H9 (cell line): ENCODE measurements at regions not wholly inside any gene's neighbourhood (a gene's known extent, or its start where the extent isn't known, plus 50 kb on each side); places are given as distances from the start of the nearest gene placed in this dataset.

ENCODE experiments used
- DNase-seq: peaks from one replicate; pipeline ENCODE4 v3.0.0-alpha.2; 2017
- H2AFZ ChIP-seq: one replicate; pipeline ENCODE4 v1.6.1; 2013; ENCODE audit warnings: mild to moderate bottlenecking, low read length, control low read depth, moderate library complexity
- H2AK5ac ChIP-seq: 2 replicates; pipeline ENCODE4 v1.6.1; 2013; ENCODE audit warnings: low read length, control low read depth, mixed read lengths; ENCODE audit not compliant: insufficient read length
- H2BK120ac ChIP-seq: one replicate; pipeline ENCODE4 v1.6.1; 2013; ENCODE audit warnings: low read depth, mild to moderate bottlenecking, low read length, control low read depth, inconsistent platforms; ENCODE audit not compliant: poor library complexity, severe bottlenecking
- H2BK12ac ChIP-seq: 2 replicates; pipeline ENCODE4 v1.6.1; 2013; ENCODE audit warnings: low read length, control low read depth, mixed read lengths, low read depth; ENCODE audit not compliant: insufficient read length
- H2BK15ac ChIP-seq: 2 replicates; pipeline ENCODE4 v1.6.1; 2013; ENCODE audit warnings: low read depth, low read length, control low read depth
- H2BK20ac ChIP-seq: one replicate; pipeline ENCODE4 v1.6.1; 2013; ENCODE audit warnings: low read depth, mild to moderate bottlenecking, low read length, control low read depth, inconsistent platforms; ENCODE audit not compliant: poor library complexity, severe bottlenecking
- H2BK5ac ChIP-seq: 2 replicates; pipeline ENCODE4 v1.6.1; 2013; ENCODE audit warnings: low read length, control low read depth, mixed read lengths; ENCODE audit not compliant: insufficient read length
- H3K14ac ChIP-seq: 2 replicates; pipeline ENCODE4 v1.6.1; 2013; ENCODE audit warnings: low read length, control low read depth; ENCODE audit not compliant: insufficient read depth
- H3K18ac ChIP-seq: 2 replicates; pipeline ENCODE4 v1.6.1; 2013; ENCODE audit warnings: low read depth, mild to moderate bottlenecking, mixed read lengths, low read length, control low read depth; ENCODE audit not compliant: insufficient read length
- H3K23ac ChIP-seq: 2 replicates; pipeline ENCODE4 v1.6.1; 2013; ENCODE audit warnings: low read length, control low read depth, mixed read lengths, low read depth; ENCODE audit not compliant: insufficient read length
- H3K23me2 ChIP-seq: 2 replicates; pipeline ENCODE4 v1.6.1; 2013; ENCODE audit warnings: low read depth, mild to moderate bottlenecking, mixed read lengths, low read length, control low read depth; ENCODE audit not compliant: insufficient read length, poor library complexity, severe bottlenecking
- H3K27ac ChIP-seq: 2 replicates; pipeline ENCODE4 v1.5.1; 2013; ENCODE audit warnings: low read length, control low read depth, mixed read lengths, low read depth; ENCODE audit not compliant: insufficient read length
- H3K27me3 ChIP-seq: 2 replicates; pipeline ENCODE4 v1.6.1; 2013; ENCODE audit warnings: low read length, control low read depth, inconsistent platforms; ENCODE audit not compliant: insufficient read depth
- H3K4ac ChIP-seq: 2 replicates; pipeline ENCODE4 v1.6.1; 2013; ENCODE audit warnings: low read depth, mild to moderate bottlenecking, control low read depth, inconsistent platforms, low read length, moderate library complexity
- H3K4me1 ChIP-seq: 2 replicates; pipeline ENCODE4 v1.6.1; 2013; ENCODE audit warnings: low read length, control low read depth, inconsistent platforms; ENCODE audit not compliant: insufficient read depth
- H3K4me2 ChIP-seq: 2 replicates; pipeline ENCODE4 v1.6.1; 2013; ENCODE audit warnings: low read length, control low read depth, mixed read lengths; ENCODE audit not compliant: insufficient read length, insufficient read depth
- H3K56ac ChIP-seq: 2 replicates; pipeline ENCODE4 v1.6.1; 2013; ENCODE audit warnings: low read depth, mild to moderate bottlenecking, mixed read lengths, low read length, control low read depth; ENCODE audit not compliant: insufficient read length
- H3K79me1 ChIP-seq: 2 replicates; pipeline ENCODE4 v1.6.1; 2013; ENCODE audit warnings: low read depth, mild to moderate bottlenecking, moderate library complexity, low read length, control low read depth, inconsistent platforms; ENCODE audit not compliant: insufficient read depth, poor library complexity, severe bottlenecking
- H3K79me2 ChIP-seq: 2 replicates; pipeline ENCODE4 v1.6.1; 2013; ENCODE audit warnings: low read length, control low read depth, inconsistent platforms; ENCODE audit not compliant: insufficient read depth
- H3K9ac ChIP-seq: 2 replicates; pipeline ENCODE4 v1.6.1; 2013; ENCODE audit warnings: low read length, control low read depth, mixed read lengths; ENCODE audit not compliant: insufficient read length; ENCODE audit errors: extremely low read depth
- H3K9me3 ChIP-seq: one replicate; pipeline ENCODE4 v1.6.1; 2013; ENCODE audit warnings: low read depth, low read length, inconsistent platforms; ENCODE audit not compliant: control insufficient read depth
- H3T11ph ChIP-seq: one replicate; pipeline ENCODE4 v1.6.1; 2013; ENCODE audit warnings: mild to moderate bottlenecking, low read length, control low read depth, inconsistent platforms
- H4K20me1 ChIP-seq: one replicate; pipeline ENCODE4 v1.6.1; 2013; ENCODE audit not compliant: control insufficient read depth, insufficient read length, insufficient read depth
- H4K5ac ChIP-seq: 2 replicates; pipeline ENCODE4 v1.6.1; 2013; ENCODE audit warnings: low read depth, mild to moderate bottlenecking, mixed read lengths, low read length, control low read depth; ENCODE audit not compliant: insufficient read length
- H4K8ac ChIP-seq: replicated peaks from 2 replicates; pipeline ENCODE4 v1.6.1; 2013; ENCODE audit warnings: low read length, control low read depth, mixed read lengths, low read depth; ENCODE audit not compliant: insufficient read length
- H4K91ac ChIP-seq: 2 replicates; pipeline ENCODE4 v1.6.1; 2013; ENCODE audit warnings: low read depth, mild to moderate bottlenecking, moderate library complexity, mixed read lengths, low read length, control low read depth; ENCODE audit not compliant: insufficient read length
- H3K27ac Mint-ChIP-seq, 3 experiments: 2 replicates in 2 of 3; 3 replicates in 1 of 3; pipeline ENCODE4 v1.8.0; 2020 to 2021; ENCODE audit warnings: mixed read lengths in 3 of 3, mild to moderate bottlenecking in 1 of 3, moderate library complexity in 1 of 3
- H3K27me3 Mint-ChIP-seq: 2 replicates; pipeline ENCODE4 v1.8.0; 2021; ENCODE audit warnings: low read depth, mild to moderate bottlenecking, moderate library complexity, mixed read lengths
- H3K36me3 Mint-ChIP-seq, 3 experiments: 2 replicates in 2 of 3; 3 replicates in 1 of 3; pipeline ENCODE4 v1.8.0; 2020 to 2021; ENCODE audit warnings: low read depth in 3 of 3, mixed read lengths in 3 of 3; ENCODE audit not compliant: insufficient read depth in 1 of 3
- H3K4me1 Mint-ChIP-seq, 2 experiments: 2 replicates each; pipeline ENCODE4 v1.8.0; 2020; ENCODE audit warnings: mixed read lengths in 2 of 2
- H3K4me3 Mint-ChIP-seq, 2 experiments: 2 replicates in 1 of 2; 3 replicates in 1 of 2; pipeline ENCODE4 v1.8.0; 2020 to 2021; ENCODE audit warnings: mild to moderate bottlenecking in 2 of 2, mixed read lengths in 2 of 2, moderate library complexity in 1 of 2
- H3K9me3 Mint-ChIP-seq, 2 experiments: 2 replicates in 1 of 2; 3 replicates in 1 of 2; pipeline ENCODE4 v1.8.0; 2020; ENCODE audit warnings: mild to moderate bottlenecking in 2 of 2, mixed read lengths in 2 of 2, moderate library complexity in 1 of 2
- CTCF ChIP-seq: fragments of 200-600 bp; sonication (generic); conservative IDR thresholded peaks from 3 replicates; pipeline ENCODE4 v1.8.0; 2021; ENCODE audit warnings: antibody characterized with exemption, mild to moderate bottlenecking
- WGBS: extraction: QIAGEN DNeasy Blood & Tissue Kit; methylation state at CpG from one replicate; pipeline ENCODE4 v1.1.7; 2013; ENCODE audit warnings: missing lambda C conversion rate, low lambda C conversion rate, mixed read lengths; ENCODE audit not compliant: insufficient read length; ENCODE audit errors: extremely low coverage; 5-methylcytosine and 5-hydroxymethylcytosine counted together

GRCh38 chr16:65515193-65515592 is 393.3 kb upstream of the CDH11 start:
- Mint-ChIP-seq H3K27me3 (peaks cover 6% of the 10 kb centered on the region), H3K27ac (no peak overlapping the region), H3K4me1 (peaks cover 12 to 14% of the 10 kb centered on the region in 2 experiments), H3K9me3 (no peaks in the 10 kb centered on the region), H3K36me3 (no peaks in the 10 kb centered on the region), H3K4me3 (no peak overlapping the region)
- no peak overlapping the region for H3T11ph ChIP-seq
- no peaks in the 10 kb centered on the region for H3K4me1 ChIP-seq
- no peaks in the 10 kb centered on the region for H3K23me2 ChIP-seq
- no peak overlapping the region for H3K18ac ChIP-seq
- no peak for DNase-seq
- no peaks in the 10 kb centered on the region for H4K20me1 ChIP-seq
- H4K8ac ChIP-seq, result no peak overlapping the region
- H3K79me1 ChIP-seq, result no peaks in the 10 kb centered on the region
- no peak overlapping the region for H3K23ac ChIP-seq
- no peak overlapping the region for H3K4me2 ChIP-seq
- no peak overlapping the region for H3K9ac ChIP-seq
- no peak overlapping the region for H2AFZ ChIP-seq
- H2BK20ac ChIP-seq, result no peak overlapping the region
- no peak for TF ChIP-seq CTCF
- H3K79me2 ChIP-seq, result no peaks in the 10 kb centered on the region
- no peak overlapping the region for H3K14ac ChIP-seq
- no peak overlapping the region for H4K5ac ChIP-seq
- H2BK5ac ChIP-seq, result no peak overlapping the region
- H2BK120ac ChIP-seq, result no peak overlapping the region
- WGBS, result no CpG with 5 or more reads among the region's 4 CpGs
- H2BK12ac ChIP-seq, result no peak overlapping the region
- no peak overlapping the region for H3K4ac ChIP-seq
- H2AK5ac ChIP-seq, result no peak overlapping the region
- H4K91ac ChIP-seq, result no peak overlapping the region
- no peak overlapping the region for H3K56ac ChIP-seq
- H2BK15ac ChIP-seq, result no peak overlapping the region
- H3K9me3 ChIP-seq, result no peaks in the 10 kb centered on the region
- H3K27ac ChIP-seq, result no peak overlapping the region
- no peaks in the 10 kb centered on the region for H3K27me3 ChIP-seq
